GM13976 (cell line): ENCODE measurements at regions not wholly inside any gene's neighbourhood (a gene's known extent, or its start where the extent isn't known, plus 50 kb on each side); places are given as distances from the start of the nearest gene placed in this dataset.
"Not testable (repeated sequence)": the region's sequence is repeated elsewhere in the genome, so short reads cannot be mapped to it uniquely, and the experiment has no call there.

ENCODE experiments used
- DNase-seq: peaks from one replicate; pipeline ENCODE4 v3.0.0; 2012; ENCODE audit warnings: low spot score
- CTCF ChIP-seq: IDR thresholded peaks from 2 replicates; pipeline ENCODE4 v1.5.1; 2012; ENCODE audit warnings: borderline replicate concordance, mild to moderate bottlenecking; ENCODE audit not compliant: insufficient read depth; ENCODE audit errors: extremely low read depth, missing control alignments, control extremely low read depth
- in situ Hi-C: fragments of 300-500 bp; cut with MboI; formaldehyde crosslinking; loops from one replicate; pipeline ENCODE4 v1.12.0; 2022; ENCODE audit warnings: low sequenced_read_pairs, mixed read lengths, inconsistent platforms; ENCODE audit not compliant: unreplicated experiment

- no peak for TF ChIP-seq CTCF
- in situ Hi-C loops = no loop called here
- no peak for DNase-seq
Observed at GRCh38 chr5:4027088-4027734, 431.6 kb downstream of the IRX1 start.

GRCh38 chr5:4028384-4028783 lies 432.8 kb downstream of the IRX1 start:
- no peak for DNase-seq
- in situ Hi-C loops = no loop called here
- TF ChIP-seq CTCF = no peak

GRCh38 chr5:4033546-4033945 lies 437.9 kb downstream of the IRX1 start:
- in situ Hi-C loops = not testable (repeated sequence)

GRCh38 chr5:4036861-4037260 lies 441.2 kb downstream of the IRX1 start:
- TF ChIP-seq CTCF = no peak
- in situ Hi-C loops = no loop called here
- DNase-seq = no peak

More at GRCh38 chr5:4033546-4033945, 437.9 kb downstream of the IRX1 start:
- DNase-seq = not testable (repeated sequence)

GRCh38 chr5:4038994-4039393 lies 443.4 kb downstream of the IRX1 start:
- in situ Hi-C loops = no loop called here
- no peak for TF ChIP-seq CTCF
- DNase-seq = no peak

- no peak for TF ChIP-seq CTCF
- no peak for DNase-seq
- in situ Hi-C loops = no loop called here
Observed at GRCh38 chr5:4042311-4042710, 446.7 kb downstream of the IRX1 start.

GRCh38 chr5:4043135-4043534 lies 447.5 kb downstream of the IRX1 start:
- no peak for DNase-seq
- in situ Hi-C loops = no loop called here
- TF ChIP-seq CTCF = no peak
